ENCODE measurements at regions not wholly inside any gene's neighbourhood (a gene's known extent, or its start where the extent isn't known, plus 50 kb on each side); places are given as distances from the start of the nearest gene placed in this dataset.
A peak's percentile ranks its signal among the peaks of the same experiment; 100 is the strongest.

GRCh38 chr16:13291591-13292333 is 390.4 kb downstream of the SHISA9 start:
- DNase-seq (no peak), ATAC-seq (no peak)
- intact Hi-C loops (cut with DNase I), result no loop called here

- intact Hi-C loops (cut with DNase I), result no loop called here
- ATAC-seq, result no peak
- DNase-seq, result no peak
Measured at GRCh38 chr16:13296206-13296605, 394.8 kb downstream of the SHISA9 start.

- intact Hi-C loops (cut with DNase I), result no loop called here
- ATAC-seq, result no peak
- DNase-seq, result no peak
Measured at GRCh38 chr16:13298666-13299065, 397.3 kb downstream of the SHISA9 start.

GRCh38 chr16:13300066-13300840 is 398.9 kb downstream of the SHISA9 start:
- DNase-seq (no peak), ATAC-seq (no peak)
- intact Hi-C loops (cut with DNase I), result no loop called here

- ATAC-seq, result no peak
- intact Hi-C loops (cut with DNase I), result no loop called here
- DNase-seq, result no peak
Measured at GRCh38 chr16:13305019-13305755, 403.8 kb downstream of the SHISA9 start.

GRCh38 chr16:13306161-13306995 is 405.0 kb downstream of the SHISA9 start:
- ATAC-seq (no peak), DNase-seq (no peak)
- intact Hi-C loops (cut with DNase I), result no loop called here

GRCh38 chr16:13307255-13307654 is 405.9 kb downstream of the SHISA9 start:
- intact Hi-C loops (cut with DNase I), result no loop called here
- DNase-seq (no peak), ATAC-seq (peak in 1 of 2 donors; percentile 76)

- ATAC-seq (no peak), DNase-seq (no peak)
- intact Hi-C loops (cut with DNase I), result no loop called here
Measured at GRCh38 chr16:13307851-13308250, 406.5 kb downstream of the SHISA9 start.

- no peak for DNase-seq
- intact Hi-C loops (cut with DNase I), result no loop called here
- no peak for ATAC-seq
Measured at GRCh38 chr16:13312063-13312462, 410.7 kb downstream of the SHISA9 start.

- intact Hi-C loops (cut with DNase I), result no loop called here
Measured at GRCh38 chr16:13313351-13313750, 412.0 kb downstream of the SHISA9 start.

GRCh38 chr16:13314633-13315032 is 413.2 kb downstream of the SHISA9 start:
- intact Hi-C loops (cut with DNase I), result no loop called here
- no peak for ATAC-seq
- DNase-seq, result no peak

More at GRCh38 chr16:13313351-13313750, 412.0 kb downstream of the SHISA9 start:
- DNase-seq (no peak), ATAC-seq (no peak)

GRCh38 chr16:13315642-13316427 is 414.4 kb downstream of the SHISA9 start:
- intact Hi-C loops (cut with DNase I), result no loop called here
- ATAC-seq (no peak), DNase-seq (no peak)

GRCh38 chr16:13322336-13322735 is 420.9 kb downstream of the SHISA9 start:
- intact Hi-C loops (cut with DNase I), result no loop called here
- ATAC-seq (no peak), DNase-seq (no peak)

GRCh38 chr16:13324851-13325250 is 423.5 kb downstream of the SHISA9 start:
- intact Hi-C loops (cut with DNase I), result no loop called here
- DNase-seq (no peak), ATAC-seq (no peak)

GRCh38 chr16:13325396-13325795 is 424.0 kb downstream of the SHISA9 start:
- ATAC-seq, result no peak
- DNase-seq, result no peak
- intact Hi-C loops (cut with DNase I), result no loop called here

- DNase-seq (no peak), ATAC-seq (no peak)
- intact Hi-C loops (cut with DNase I), result no loop called here
Measured at GRCh38 chr16:13331918-13332317, 430.5 kb downstream of the SHISA9 start.

- DNase-seq, result no peak
- intact Hi-C loops (cut with DNase I), result no loop called here
- ATAC-seq, result no peak
Measured at GRCh38 chr16:13332713-13333255, 431.4 kb downstream of the SHISA9 start.

- intact Hi-C loops (cut with DNase I), result no loop called here
- no peak for ATAC-seq
- DNase-seq, result no peak
Measured at GRCh38 chr16:13333336-13333735, 431.9 kb downstream of the SHISA9 start.

Data from left cardiac atrium (tissue), 4 donors.